ENCODE measurements at regions not wholly inside any gene's neighbourhood (a gene's known extent, or its start where the extent isn't known, plus 50 kb on each side); places are given as distances from the start of the nearest gene placed in this dataset.

DNA sequence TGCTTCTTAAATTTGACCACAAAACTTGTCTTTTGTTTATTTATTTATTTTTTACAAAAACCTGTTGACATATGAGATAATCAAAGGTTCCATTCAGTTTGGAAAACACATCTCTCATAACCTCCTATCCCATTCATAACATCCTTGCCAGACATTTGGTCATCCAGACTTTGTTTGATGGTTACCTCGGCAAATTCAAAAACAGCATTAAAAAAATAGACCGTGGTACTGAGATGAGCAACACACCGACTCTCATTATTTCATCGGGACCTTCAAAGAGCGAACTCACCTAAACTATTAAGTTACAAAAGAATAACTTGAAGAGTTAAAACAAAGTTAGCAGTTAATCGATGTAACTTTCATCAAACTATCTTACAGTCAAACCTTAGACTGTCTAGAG is 85.8 kb upstream of the RPS6KA3 start:
- no peak overlapping the region for H3K4me3 ChIP-seq (ENCODE audit: low read length, poor library complexity, severe bottlenecking)
- no peak for TF ChIP-seq EZH2phosphoT487 (IDR thresholded peaks at IDR 0.05; ENCODE audit: borderline replicate concordance)
- TF ChIP-seq, protein P1, sequence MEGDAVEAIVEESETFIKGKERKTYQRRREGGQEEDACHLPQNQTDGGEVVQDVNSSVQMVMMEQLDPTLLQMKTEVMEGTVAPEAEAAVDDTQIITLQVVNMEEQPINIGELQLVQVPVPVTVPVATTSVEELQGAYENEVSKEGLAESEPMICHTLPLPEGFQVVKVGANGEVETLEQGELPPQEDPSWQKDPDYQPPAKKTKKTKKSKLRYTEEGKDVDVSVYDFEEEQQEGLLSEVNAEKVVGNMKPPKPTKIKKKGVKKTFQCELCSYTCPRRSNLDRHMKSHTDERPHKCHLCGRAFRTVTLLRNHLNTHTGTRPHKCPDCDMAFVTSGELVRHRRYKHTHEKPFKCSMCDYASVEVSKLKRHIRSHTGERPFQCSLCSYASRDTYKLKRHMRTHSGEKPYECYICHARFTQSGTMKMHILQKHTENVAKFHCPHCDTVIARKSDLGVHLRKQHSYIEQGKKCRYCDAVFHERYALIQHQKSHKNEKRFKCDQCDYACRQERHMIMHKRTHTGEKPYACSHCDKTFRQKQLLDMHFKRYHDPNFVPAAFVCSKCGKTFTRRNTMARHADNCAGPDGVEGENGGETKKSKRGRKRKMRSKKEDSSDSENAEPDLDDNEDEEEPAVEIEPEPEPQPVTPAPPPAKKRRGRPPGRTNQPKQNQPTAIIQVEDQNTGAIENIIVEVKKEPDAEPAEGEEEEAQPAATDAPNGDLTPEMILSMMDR (conservative IDR thresholded peaks at IDR 0.05; ENCODE audit: low read length), result no peak
- H2AFZ ChIP-seq (ENCODE audit: low read length), result no peak overlapping the region
- no peaks in the 10 kb centered on the region for H3K36me3 ChIP-seq (ENCODE audit: insufficient read depth, low read length)
- no peaks in the 10 kb centered on the region for H3K4me1 ChIP-seq (ENCODE audit: insufficient read depth, low read length, poor library complexity, severe bottlenecking)
- no peaks in the 10 kb centered on the region for H3K9me3 ChIP-seq (ENCODE audit: insufficient read depth, low read depth, low read length)
- no peaks in the 10 kb centered on the region for H3K79me2 ChIP-seq (ENCODE audit: insufficient read depth, low read length)
- H4K20me1 ChIP-seq (ENCODE audit: insufficient read depth, low read length, poor library complexity, severe bottlenecking), result no peaks in the 10 kb centered on the region
- H3K9me2 ChIP-seq (replicated peaks; ENCODE audit: low read depth, low read length), result no peaks in the 10 kb centered on the region
- H3K27me3 ChIP-seq (ENCODE audit: insufficient read depth, low read length, poor library complexity, severe bottlenecking), result no peaks in the 10 kb centered on the region
- no peak overlapping the region for H3K9ac ChIP-seq (ENCODE audit: low read depth, low read length, poor library complexity, severe bottlenecking)
- H3F3A ChIP-seq (ENCODE audit: low read depth), result no peaks in the 10 kb centered on the region
- no peak overlapping the region for H3K4me2 ChIP-seq (ENCODE audit: low read depth, low read length, poor library complexity, severe bottlenecking)

DNA sequence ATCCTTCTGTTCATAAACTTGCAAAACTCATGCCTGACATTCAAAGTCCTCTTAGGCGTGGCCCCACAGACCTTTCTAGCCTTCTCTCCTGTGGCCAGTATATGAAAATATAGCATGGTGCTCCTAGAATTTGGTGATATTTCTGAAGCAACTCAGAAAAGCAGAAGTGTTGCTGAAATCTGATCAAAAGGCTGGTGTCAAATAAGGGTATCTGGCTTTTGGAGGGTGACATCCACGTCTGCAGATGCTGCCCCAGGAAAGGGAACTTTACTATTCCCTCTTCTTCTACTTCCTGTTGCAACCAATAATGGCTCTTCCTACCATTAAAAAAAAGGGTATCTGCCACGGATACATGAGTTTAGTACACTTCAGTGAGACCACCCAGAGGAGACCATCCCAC is 83.9 kb upstream of the RPS6KA3 start:
- no peaks in the 10 kb centered on the region for H3K9me3 ChIP-seq (ENCODE audit: insufficient read depth, low read depth, low read length)
- TF ChIP-seq, protein P1 (conservative IDR thresholded peaks at IDR 0.05; ENCODE audit: low read length), result no peak
- TF ChIP-seq EZH2phosphoT487 (IDR thresholded peaks at IDR 0.05; ENCODE audit: borderline replicate concordance), result no peak
- no peaks in the 10 kb centered on the region for H4K20me1 ChIP-seq (ENCODE audit: insufficient read depth, low read length, poor library complexity, severe bottlenecking)
- no peak overlapping the region for H2AFZ ChIP-seq (ENCODE audit: low read length)
- no peaks in the 10 kb centered on the region for H3K9me2 ChIP-seq (replicated peaks; ENCODE audit: low read depth, low read length)
- no peaks in the 10 kb centered on the region for H3K79me2 ChIP-seq (ENCODE audit: insufficient read depth, low read length)
- H3K36me3 ChIP-seq (ENCODE audit: insufficient read depth, low read length), result no peaks in the 10 kb centered on the region
- H3K27me3 ChIP-seq (ENCODE audit: insufficient read depth, low read length, poor library complexity, severe bottlenecking), result no peaks in the 10 kb centered on the region
- H3K4me2 ChIP-seq (ENCODE audit: low read depth, low read length, poor library complexity, severe bottlenecking), result no peak overlapping the region
- H3F3A ChIP-seq (ENCODE audit: low read depth), result no peaks in the 10 kb centered on the region
- no peak overlapping the region for H3K9ac ChIP-seq (ENCODE audit: low read depth, low read length, poor library complexity, severe bottlenecking)
- H3K4me3 ChIP-seq (ENCODE audit: low read length, poor library complexity, severe bottlenecking), result no peak overlapping the region
- H3K4me1 ChIP-seq (ENCODE audit: insufficient read depth, low read length, poor library complexity, severe bottlenecking), result no peaks in the 10 kb centered on the region

DNA sequence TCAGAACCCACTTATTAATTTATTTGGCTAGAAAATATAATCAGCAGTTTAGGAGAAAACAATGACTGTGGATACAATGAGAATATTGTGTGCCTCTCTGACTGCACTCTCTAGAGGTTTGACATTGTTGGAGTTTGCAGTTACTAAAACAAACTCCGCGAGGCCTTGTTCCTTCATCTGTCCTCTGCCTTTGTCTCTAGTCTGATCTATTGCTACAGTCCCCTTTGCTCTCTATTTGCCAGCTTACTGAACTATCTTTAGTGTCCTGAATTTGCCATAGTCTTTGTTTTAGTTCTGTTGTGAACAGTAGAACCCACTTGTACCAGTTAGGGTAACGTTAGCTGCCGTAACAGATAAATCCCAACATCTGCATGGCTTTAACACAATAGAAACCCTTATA is 81.4 kb upstream of the RPS6KA3 start:
- H3K9me3 ChIP-seq (ENCODE audit: insufficient read depth, low read depth, low read length), result no peaks in the 10 kb centered on the region
- H3K4me2 ChIP-seq (ENCODE audit: low read depth, low read length, poor library complexity, severe bottlenecking), result no peak overlapping the region
- no peaks in the 10 kb centered on the region for H3F3A ChIP-seq (ENCODE audit: low read depth)
- H3K4me3 ChIP-seq (ENCODE audit: low read length, poor library complexity, severe bottlenecking), result no peak overlapping the region
- no peaks in the 10 kb centered on the region for H3K27me3 ChIP-seq (ENCODE audit: insufficient read depth, low read length, poor library complexity, severe bottlenecking)
- no peak overlapping the region for H2AFZ ChIP-seq (ENCODE audit: low read length)
- H3K9ac ChIP-seq (ENCODE audit: low read depth, low read length, poor library complexity, severe bottlenecking), result no peak overlapping the region
- H3K36me3 ChIP-seq (ENCODE audit: insufficient read depth, low read length), result no peaks in the 10 kb centered on the region
- no peaks in the 10 kb centered on the region for H3K9me2 ChIP-seq (replicated peaks; ENCODE audit: low read depth, low read length)
- no peaks in the 10 kb centered on the region for H3K79me2 ChIP-seq (ENCODE audit: insufficient read depth, low read length)
- no peaks in the 10 kb centered on the region for H3K4me1 ChIP-seq (ENCODE audit: insufficient read depth, low read length, poor library complexity, severe bottlenecking)
- TF ChIP-seq, protein P1 (conservative IDR thresholded peaks at IDR 0.05; ENCODE audit: low read length), result no peak
- no peak for TF ChIP-seq EZH2phosphoT487 (IDR thresholded peaks at IDR 0.05; ENCODE audit: borderline replicate concordance)
- no peaks in the 10 kb centered on the region for H4K20me1 ChIP-seq (ENCODE audit: insufficient read depth, low read length, poor library complexity, severe bottlenecking)
